ENCODE measurements at regions not wholly inside any gene's neighbourhood (a gene's known extent, or its start where the extent isn't known, plus 50 kb on each side); places are given as distances from the start of the nearest gene placed in this dataset.
A peak's percentile ranks its signal among the peaks of the same experiment; 100 is the strongest.

DNA sequence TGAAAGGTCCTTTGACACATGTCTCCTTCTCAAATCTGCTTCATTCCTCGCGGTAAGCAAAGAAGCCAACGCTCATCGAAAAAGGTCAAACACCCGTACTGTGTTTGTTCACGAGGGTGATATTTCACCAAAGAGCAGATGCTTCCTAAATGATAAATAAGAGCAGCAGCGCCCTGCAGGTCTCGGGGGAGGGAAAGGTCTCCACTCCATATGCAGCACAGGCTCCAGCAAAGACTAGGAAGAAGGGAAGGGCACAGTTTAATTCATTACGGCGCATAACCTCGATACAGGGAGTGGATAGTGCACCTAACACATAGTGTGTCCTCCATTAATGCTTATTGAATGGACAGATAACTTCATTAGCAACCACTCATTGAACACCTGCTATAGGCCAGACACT lies 593.3 kb downstream of the CDK5RAP2 start:
- Mint-ChIP-seq H3K9me3 (no peaks in the 10 kb centered on the region), H3K27ac (no peak overlapping the region), H3K36me3 (no peaks in the 10 kb centered on the region), H3K4me3 (no peak overlapping the region), H3K4me1 (no peaks in the 10 kb centered on the region)
- ATAC-seq: no peak
- no peak for DNase-seq (ENCODE audit: low spot score in 2 of 2)

DNA sequence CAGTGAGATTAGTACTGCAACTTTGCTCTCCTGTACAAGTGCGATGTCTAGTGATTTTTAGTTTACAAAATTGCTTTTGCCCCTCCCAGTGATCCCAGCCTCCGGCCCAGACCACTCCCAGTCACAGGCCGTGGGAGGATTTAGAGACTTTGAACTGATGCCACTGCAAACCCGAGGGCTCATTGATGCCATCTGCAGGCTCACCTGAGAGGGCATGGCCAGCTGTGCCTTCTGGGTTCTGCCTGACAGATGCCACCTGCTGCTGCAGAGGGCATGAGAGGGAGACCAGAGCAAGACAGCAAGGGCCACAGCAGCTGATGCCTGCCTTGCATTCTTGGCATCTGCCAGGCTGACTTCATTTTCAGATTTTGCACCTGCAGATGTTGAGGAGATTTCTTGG lies 593.8 kb downstream of the CDK5RAP2 start:
- H3K4me1 Mint-ChIP-seq: no peaks in the 10 kb centered on the region
- H3K36me3 Mint-ChIP-seq: no peaks in the 10 kb centered on the region
- DNase-seq (ENCODE audit: low spot score in 2 of 2) (no peak), ATAC-seq (no peak)
- H3K4me3 Mint-ChIP-seq: no peak overlapping the region
- H3K9me3 Mint-ChIP-seq: no peaks in the 10 kb centered on the region
- no peak overlapping the region for H3K27ac Mint-ChIP-seq

DNA sequence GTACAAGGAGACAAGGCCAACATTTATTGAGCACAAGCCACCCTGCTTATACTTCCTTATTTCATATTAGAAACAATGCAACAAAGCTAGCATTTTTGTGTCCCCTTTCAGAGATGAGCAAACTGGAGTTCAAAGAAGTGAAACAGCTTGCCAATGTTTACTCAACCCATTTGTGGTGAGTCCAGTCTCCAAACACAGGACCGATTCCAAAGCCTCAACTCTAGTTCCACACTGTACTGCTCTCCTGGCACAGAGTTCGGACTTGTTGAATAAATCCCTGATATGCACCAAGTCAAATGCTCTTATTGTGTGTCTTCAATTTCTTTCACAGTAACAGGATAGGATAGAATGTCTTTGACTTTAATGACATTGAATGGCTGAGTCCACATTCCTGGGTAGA lies 604.8 kb upstream of the BRINP1 start:
- peaks cover 11% of the 10 kb centered on the region for H3K9me3 Mint-ChIP-seq
- ATAC-seq (no peak), DNase-seq (ENCODE audit: low spot score in 2 of 2) (no peak)
- H3K4me3 Mint-ChIP-seq: no peak overlapping the region
- H3K4me1 Mint-ChIP-seq: peaks cover 3% of the 10 kb centered on the region
- no peak overlapping the region for H3K27ac Mint-ChIP-seq
- H3K36me3 Mint-ChIP-seq: no peaks in the 10 kb centered on the region

DNA sequence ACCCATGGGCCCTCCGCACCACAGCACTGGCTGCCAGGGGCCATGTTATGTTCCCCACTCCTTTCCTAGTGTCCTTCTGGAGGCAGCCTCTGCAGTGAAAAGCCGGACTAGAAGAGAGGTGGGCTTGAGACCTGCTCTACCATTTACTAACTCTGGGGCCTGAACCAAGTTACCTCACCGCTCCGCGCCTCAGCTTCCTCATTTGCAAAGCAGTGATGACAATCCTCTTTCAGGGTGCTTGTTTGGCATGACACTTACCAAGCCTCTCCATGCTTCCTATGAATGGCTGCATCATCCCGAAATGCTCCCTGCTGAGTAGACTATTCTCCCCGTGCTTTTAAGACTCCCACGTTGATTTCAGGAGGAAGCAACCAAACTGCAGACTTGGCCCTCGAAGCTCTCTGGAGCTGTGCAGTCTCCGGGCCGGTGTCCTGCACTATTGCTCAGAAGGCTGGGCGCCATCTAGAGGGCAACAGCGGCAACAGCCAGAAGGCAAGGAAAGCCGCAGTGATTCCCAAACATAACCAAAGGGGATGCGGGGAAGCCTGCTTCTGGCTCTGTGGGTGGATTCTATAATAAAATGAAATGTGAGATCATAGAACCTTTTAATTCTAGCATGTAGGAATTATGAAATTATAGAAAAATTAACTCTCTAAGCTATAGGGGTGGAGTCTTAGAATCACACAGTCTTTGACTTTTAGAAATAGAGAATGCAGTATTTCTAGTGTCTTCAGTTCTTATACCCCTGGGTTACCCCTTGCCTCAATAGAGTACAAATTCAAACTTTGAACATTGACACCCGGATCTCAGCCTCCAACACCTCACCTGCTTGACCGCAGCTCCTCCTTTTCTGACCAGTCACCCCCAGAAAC lies 599.8 kb upstream of the BRINP1 start:
- H3K4me1 Mint-ChIP-seq: peaks cover 6% of the 10 kb centered on the region
- no peaks in the 10 kb centered on the region for H3K36me3 Mint-ChIP-seq
- no peak overlapping the region for H3K4me3 Mint-ChIP-seq
- no peaks in the 10 kb centered on the region for H3K9me3 Mint-ChIP-seq
- DNase-seq (ENCODE audit: low spot score in 2 of 2) (peak; percentile 18 to 53), ATAC-seq (peak; percentile 57)
- H3K27ac Mint-ChIP-seq: no peak overlapping the region

DNA sequence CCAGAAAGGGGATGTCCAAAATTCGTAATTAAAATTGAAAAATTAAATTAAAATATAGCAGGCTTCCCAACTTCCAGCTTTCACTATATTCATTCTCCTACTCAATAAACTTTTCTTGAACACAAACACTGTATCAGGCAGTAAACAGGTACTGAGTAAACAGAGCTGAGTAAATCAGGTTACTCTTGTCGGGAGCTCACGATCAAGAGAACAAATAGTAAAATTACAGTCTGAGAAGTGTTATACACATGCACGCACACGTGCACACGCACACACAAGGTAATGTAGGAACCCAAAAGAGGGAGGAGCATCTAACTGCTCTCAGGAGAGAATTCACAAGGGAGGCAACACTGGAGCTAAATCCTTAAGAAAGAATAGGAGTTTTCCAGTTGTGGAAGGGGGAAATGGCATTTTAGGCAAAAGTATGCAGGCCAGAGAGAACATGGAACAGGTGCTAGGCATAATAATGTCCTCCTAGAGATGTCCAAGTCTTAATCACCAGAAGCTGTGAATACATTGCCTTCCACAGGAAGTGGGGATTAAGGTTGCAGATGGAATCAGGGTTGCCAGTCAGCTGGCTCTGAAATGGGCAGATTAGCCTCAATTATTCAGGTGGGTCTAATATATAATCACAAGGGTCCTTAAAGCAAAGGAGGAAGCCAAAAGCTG lies 598.8 kb upstream of the BRINP1 start:
- ATAC-seq (no peak), DNase-seq (ENCODE audit: low spot score in 2 of 2) (no peak)
- H3K27ac Mint-ChIP-seq: no peak overlapping the region
- H3K36me3 Mint-ChIP-seq: no peaks in the 10 kb centered on the region
- peaks cover 6% of the 10 kb centered on the region for H3K4me1 Mint-ChIP-seq
- no peak overlapping the region for H3K4me3 Mint-ChIP-seq
- no peaks in the 10 kb centered on the region for H3K9me3 Mint-ChIP-seq

DNA sequence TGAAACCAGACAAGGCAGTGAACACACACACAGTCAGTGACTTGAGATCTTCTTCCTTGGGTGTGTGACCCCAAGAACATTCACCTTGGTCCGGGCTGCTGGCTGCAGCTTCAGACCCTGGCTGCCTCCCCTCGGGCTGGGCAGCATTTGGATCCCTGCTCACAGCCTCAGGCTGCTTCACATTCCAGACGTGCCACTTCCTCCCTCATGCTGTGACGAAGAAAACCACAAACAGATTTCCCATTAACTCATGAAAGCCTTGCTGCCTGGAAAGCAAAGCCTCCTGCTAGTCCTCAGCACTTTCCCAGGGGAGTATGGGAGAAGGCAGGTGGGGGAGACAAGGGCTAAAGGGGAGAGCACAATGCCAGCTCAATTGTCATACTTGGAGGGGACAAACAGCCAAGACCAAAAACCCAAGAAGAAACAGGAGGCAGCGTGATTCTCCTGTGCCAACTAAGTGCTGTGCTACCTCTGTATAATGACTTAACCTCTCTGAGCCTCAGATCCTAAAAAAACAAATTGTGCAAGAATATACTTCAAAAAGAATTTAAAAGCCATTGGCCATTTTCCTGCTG lies 594.6 kb upstream of the BRINP1 start:
- Mint-ChIP-seq H3K4me1 (peaks cover 2% of the 10 kb centered on the region), H3K4me3 (no peak overlapping the region), H3K36me3 (no peaks in the 10 kb centered on the region), H3K9me3 (no peaks in the 10 kb centered on the region), H3K27ac (no peak overlapping the region)
- DNase-seq (ENCODE audit: low spot score in 2 of 2) (no peak), ATAC-seq (no peak)

DNA sequence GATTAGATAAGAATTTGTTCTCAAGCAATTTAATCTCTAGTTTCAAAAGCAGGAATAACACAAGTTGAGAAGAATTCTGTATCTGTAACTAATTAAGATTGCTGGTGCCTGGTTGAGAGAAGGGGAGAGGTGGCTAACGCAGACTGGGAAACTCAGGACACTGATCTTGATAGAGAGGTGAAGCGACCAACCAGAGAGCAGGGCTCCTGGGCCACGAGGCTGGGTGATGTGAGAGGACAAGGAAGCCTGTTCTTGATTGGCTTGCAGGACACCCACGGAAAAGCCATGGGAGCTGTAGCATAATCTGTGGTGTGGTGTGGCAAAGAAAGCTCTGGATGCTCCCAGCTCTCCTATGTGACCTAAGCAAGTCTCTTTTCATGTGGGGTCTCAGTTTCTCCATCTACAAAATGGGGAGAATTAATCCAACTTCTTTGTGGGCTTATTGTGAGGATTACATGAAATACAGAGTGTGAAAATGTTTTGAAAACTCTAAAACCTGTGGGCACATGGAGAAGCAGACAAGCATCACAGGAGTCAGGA lies 594.1 kb upstream of the BRINP1 start:
- DNase-seq (ENCODE audit: low spot score in 2 of 2): no peak
- no peaks in the 10 kb centered on the region for H3K9me3 Mint-ChIP-seq
- no peak overlapping the region for H3K27ac Mint-ChIP-seq
- H3K4me1 Mint-ChIP-seq: no peaks in the 10 kb centered on the region
- ATAC-seq: no peak
- H3K36me3 Mint-ChIP-seq: no peaks in the 10 kb centered on the region
- H3K4me3 Mint-ChIP-seq: no peak overlapping the region

DNA sequence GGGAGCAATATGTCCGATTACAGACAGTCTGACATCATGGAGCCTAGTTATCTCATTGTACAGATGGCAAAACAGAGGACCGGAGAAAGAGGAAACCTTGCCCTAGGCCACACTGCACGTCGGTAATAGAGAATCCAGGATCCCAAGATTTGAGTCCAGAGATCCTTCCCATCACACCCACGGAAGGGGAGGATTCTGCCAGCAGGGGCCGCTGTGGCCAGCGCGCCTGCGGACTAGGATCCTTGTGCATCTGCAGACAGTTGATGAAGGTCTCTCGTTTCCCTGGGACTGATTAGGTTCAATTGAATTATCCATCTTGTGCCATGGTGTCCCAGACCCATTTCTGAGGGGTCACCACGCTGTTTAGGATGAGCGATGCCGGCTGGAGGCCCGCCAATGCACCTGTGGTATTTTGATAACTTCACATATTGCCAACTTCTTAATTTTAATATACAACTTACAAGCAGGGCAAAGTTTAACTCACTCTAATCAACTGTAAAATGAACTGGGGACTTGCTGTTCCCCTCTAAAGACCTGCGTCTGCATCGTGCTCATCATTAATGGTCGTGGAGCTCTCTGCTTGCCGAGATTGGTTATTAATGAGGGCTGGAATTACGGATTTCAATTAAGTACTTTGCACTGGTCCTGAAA lies 592.7 kb upstream of the BRINP1 start:
- no peak for DNase-seq (ENCODE audit: low spot score in 2 of 2)
- no peak overlapping the region for H3K4me3 Mint-ChIP-seq
- H3K9me3 Mint-ChIP-seq: no peaks in the 10 kb centered on the region
- no peaks in the 10 kb centered on the region for H3K36me3 Mint-ChIP-seq
- no peaks in the 10 kb centered on the region for H3K4me1 Mint-ChIP-seq
- H3K27ac Mint-ChIP-seq: no peak overlapping the region
- no peak for ATAC-seq

DNA sequence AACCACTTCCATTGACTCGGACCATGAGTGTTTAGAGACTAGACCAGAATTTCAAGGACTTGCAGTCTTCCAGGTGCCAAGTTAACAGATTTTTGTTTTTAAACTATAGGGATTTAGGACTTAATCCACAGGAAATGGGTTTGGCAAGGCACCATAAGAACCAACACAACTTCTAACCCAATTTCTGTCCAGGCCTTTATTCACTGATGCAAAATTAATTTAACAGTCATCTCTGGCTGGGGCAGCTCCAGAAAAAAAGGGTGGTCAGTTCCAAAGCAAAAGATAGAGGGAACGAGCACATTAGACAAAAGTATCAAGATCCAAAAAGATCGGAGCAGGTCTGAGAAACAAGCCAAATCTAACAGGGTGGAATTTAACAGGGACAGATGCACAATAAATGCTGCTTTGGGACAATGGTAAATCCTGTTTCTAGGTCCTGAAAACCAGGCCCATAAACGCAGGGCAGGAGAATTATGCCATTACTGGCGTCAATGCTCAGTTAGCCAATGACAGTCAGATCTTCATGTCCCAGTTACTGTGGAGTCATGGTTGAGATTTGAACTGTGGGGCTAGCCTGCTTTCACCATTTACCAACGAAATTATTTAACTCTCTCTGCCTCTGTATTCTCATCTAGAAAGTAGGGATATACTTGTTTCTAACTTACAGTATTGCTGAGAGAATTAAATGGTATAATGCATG lies 590.8 kb upstream of the BRINP1 start:
- ATAC-seq: no peak
- Mint-ChIP-seq H3K36me3 (no peaks in the 10 kb centered on the region), H3K27ac (no peak overlapping the region), H3K9me3 (no peaks in the 10 kb centered on the region), H3K4me1 (no peaks in the 10 kb centered on the region), H3K4me3 (no peak overlapping the region)
- DNase-seq (ENCODE audit: low spot score in 2 of 2): no peak

DNA sequence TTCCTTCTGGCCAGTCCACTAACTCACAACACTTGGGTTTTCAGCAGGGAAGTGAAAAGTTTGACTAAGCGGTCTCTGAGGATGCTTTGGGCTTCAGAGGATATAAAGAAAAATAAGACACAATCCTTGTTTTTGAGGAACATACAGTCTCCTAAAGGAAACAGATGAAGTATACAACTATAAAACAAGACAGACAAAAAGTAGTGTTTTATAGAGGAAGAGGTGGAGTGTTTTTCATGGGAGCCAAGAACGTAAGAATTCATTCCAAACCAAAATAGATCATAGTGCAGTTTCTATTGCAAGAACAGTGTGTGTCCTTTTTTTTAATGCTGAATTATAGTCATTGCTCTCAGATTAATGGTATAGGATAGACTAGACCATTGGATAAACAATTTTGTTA lies 586.9 kb upstream of the BRINP1 start:
- no peak overlapping the region for H3K4me3 Mint-ChIP-seq
- no peaks in the 10 kb centered on the region for H3K36me3 Mint-ChIP-seq
- ATAC-seq: no peak
- no peak for DNase-seq (ENCODE audit: low spot score in 2 of 2)
- H3K9me3 Mint-ChIP-seq: peaks cover 4% of the 10 kb centered on the region
- H3K4me1 Mint-ChIP-seq: no peaks in the 10 kb centered on the region
- H3K27ac Mint-ChIP-seq: no peak overlapping the region

DNA sequence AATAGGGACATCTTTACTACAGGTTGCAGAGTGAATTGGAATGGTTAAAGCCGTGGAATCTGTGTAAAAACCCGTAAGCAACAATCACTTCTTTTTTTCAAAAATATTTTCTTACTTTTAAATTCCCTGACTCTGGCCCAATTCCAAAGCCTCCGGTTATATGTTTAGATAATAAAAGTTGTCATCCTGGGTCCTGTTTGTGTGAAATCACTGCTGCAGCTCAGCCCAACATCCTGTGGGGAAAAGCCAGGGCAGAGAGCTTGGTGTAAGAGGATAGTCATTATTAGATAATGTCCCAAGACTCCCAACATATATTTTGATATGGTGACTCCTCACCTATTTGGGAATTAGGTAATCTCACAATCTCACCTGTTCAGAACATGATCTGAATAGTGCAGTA lies 586.0 kb upstream of the BRINP1 start:
- ATAC-seq: no peak
- Mint-ChIP-seq H3K27ac (no peak overlapping the region), H3K4me3 (no peak overlapping the region), H3K4me1 (no peaks in the 10 kb centered on the region), H3K36me3 (no peaks in the 10 kb centered on the region), H3K9me3 (peaks cover 4% of the 10 kb centered on the region)
- DNase-seq (ENCODE audit: low spot score in 2 of 2): no peak

DNA sequence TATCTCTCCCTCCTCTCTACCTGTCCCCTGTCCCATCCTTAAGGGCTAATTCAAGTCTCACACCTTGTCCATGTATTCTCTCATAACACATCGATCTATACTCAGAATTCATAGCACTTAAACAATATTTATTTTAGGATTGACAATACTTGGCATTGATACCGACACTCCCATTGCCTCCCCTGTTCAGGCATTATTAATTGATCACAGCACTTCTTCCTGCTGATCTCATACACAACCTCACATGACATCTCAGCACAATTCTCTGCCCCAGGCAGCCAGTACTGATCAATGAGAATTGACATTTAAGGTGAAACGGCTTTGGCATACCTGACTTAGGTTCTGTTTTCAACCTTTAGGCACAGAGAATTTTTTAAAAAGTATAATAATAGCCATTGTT lies 582.4 kb upstream of the BRINP1 start:
- no peak overlapping the region for H3K4me3 Mint-ChIP-seq
- no peaks in the 10 kb centered on the region for H3K36me3 Mint-ChIP-seq
- no peak for DNase-seq (ENCODE audit: low spot score in 2 of 2)
- ATAC-seq: no peak
- peaks cover 4% of the 10 kb centered on the region for H3K9me3 Mint-ChIP-seq
- no peaks in the 10 kb centered on the region for H3K4me1 Mint-ChIP-seq
- no peak overlapping the region for H3K27ac Mint-ChIP-seq

DNA sequence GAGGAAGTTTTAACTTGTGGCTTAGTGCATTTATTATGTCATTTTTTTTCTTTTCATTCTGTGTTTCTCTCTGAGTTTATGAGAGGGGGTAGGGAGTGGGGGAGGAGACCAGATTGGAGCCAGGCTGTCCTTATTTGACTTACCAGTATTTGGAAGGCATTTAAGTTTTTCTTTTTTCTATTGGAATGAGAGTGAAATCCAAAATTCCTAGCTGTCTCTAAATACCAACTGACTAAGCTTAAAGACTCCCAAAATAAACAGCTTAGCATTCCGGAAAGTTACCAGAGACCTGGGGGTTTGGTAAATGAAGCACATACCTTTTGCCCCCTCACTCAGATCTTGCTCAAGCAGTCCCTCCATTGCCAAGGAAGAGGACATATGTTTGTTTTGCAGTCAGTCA lies 581.9 kb upstream of the BRINP1 start:
- Mint-ChIP-seq H3K27ac (no peak overlapping the region), H3K9me3 (peaks cover 4% of the 10 kb centered on the region), H3K36me3 (no peaks in the 10 kb centered on the region), H3K4me1 (no peaks in the 10 kb centered on the region), H3K4me3 (no peak overlapping the region)
- ATAC-seq (no peak), DNase-seq (ENCODE audit: low spot score in 2 of 2) (no peak)

DNA sequence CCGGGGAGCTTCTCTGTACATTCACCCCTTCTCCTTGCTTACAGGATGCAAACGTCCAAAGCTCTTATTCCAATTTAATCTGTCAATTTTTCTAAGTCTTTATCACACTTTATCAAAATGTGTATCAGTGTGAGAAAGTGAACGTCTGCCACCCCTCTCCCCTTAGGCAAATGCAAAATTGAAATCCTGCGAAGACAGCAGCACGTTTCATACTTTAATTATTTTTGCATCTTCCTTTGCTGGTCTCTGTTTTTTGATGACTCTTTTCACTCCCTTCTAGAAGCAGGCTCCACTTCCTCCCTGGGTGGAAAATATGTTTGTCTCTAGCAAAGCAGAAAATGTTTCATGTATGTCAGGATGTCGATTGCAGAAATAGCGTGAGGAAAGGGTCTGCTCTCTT lies 576.5 kb upstream of the BRINP1 start:
- H3K4me3 Mint-ChIP-seq: no peak overlapping the region
- no peaks in the 10 kb centered on the region for H3K4me1 Mint-ChIP-seq
- H3K36me3 Mint-ChIP-seq: no peaks in the 10 kb centered on the region

DNA sequence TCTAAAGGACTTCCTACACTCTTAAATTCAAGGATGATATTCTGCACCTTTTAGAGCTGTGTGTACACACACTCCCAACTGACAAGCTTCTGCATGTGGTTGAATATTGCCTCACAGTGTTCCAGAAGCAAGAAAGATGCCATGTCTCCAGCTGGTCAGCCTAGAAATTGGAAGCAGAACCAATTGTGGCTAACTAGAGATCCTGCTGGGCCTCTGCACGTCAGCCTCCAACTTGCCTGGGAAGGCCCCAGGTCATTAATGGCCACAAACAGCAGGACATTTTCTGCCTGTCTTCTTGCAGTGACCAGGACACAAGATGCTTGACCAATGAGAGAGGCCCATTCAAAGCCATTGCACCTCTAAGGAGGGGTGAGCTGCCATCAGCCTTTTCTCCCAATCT lies 571.9 kb upstream of the BRINP1 start:
- Mint-ChIP-seq H3K36me3 (no peaks in the 10 kb centered on the region), H3K4me3 (no peak overlapping the region), H3K4me1 (no peaks in the 10 kb centered on the region), H3K27ac (no peak overlapping the region), H3K9me3 (no peaks in the 10 kb centered on the region)
- DNase-seq (ENCODE audit: low spot score in 2 of 2) (no peak), ATAC-seq (no peak)

More for the DNA sequence above, 576.5 kb upstream of the BRINP1 start:
- Mint-ChIP-seq H3K9me3 (no peaks in the 10 kb centered on the region), H3K27ac (no peak overlapping the region)
- ATAC-seq (no peak), DNase-seq (ENCODE audit: low spot score in 2 of 2) (no peak)
